OCI-LY3 (cell line): ENCODE measurements at regions not wholly inside any gene's neighbourhood (a gene's known extent, or its start where the extent isn't known, plus 50 kb on each side); places are given as distances from the start of the nearest gene placed in this dataset.

Experiments used
- CTCF ChIP-seq: fragments of 200-600, 300-600 bp; sonication (generic); IDR thresholded peaks from 2 replicates; pipeline ENCODE4 v1.5.1; 2014; ENCODE audit warnings: antibody characterized with exemption, low read length, low read depth
- EZH2phosphoT487 ChIP-seq: fragments of 200-600 bp; shearing (Covaris generic); IDR thresholded peaks from 2 replicates; pipeline ENCODE4 v1.6.1; 2018; ENCODE audit warnings: antibody characterized with exemption, mixed run types, low read depth

- TF ChIP-seq CTCF (no peak), EZH2phosphoT487 (no peak)
Measured at GRCh38 chr4:106708464-106708816, 327.7 kb downstream of the DKK2 start.
